RWPE1 (cell line): ENCODE measurements at regions not wholly inside any gene's neighbourhood (a gene's known extent, or its start where the extent isn't known, plus 50 kb on each side); places are given as distances from the start of the nearest gene placed in this dataset.

ENCODE experiments used
- CTCF ChIA-PET: fragments of 350-600 bp; sonication (Branson Sonifier 250); formaldehyde crosslinking; extraction: SDS; loops from one replicate; lab custom pipeline; 2021; lab: Yijun Ruan, JAX
- POLR2A ChIA-PET: fragments of 400-600 bp; formaldehyde crosslinking; extraction: SDS; loops from one replicate; lab custom pipeline; 2020; ENCODE audit warnings: antibody characterized with exemption; ENCODE audit not compliant: low non-redundant PET; lab: Yijun Ruan, JAX
- DNase-seq: peaks from one replicate; pipeline ENCODE4 v3.0.0; 2012; ENCODE audit warnings: low spot score
- H3K27ac ChIP-seq: fragments of 450-650 bp; 2 replicates; pipeline ENCODE4 v1.5.1; 2017
- TF ChIP-seq, protein P1 (sequence below): fragments of 450-650 bp; conservative IDR thresholded peaks from 2 replicates; pipeline ENCODE4 v1.5.1; 2017; ENCODE audit warnings: low read depth, mild to moderate bottlenecking

DNA sequence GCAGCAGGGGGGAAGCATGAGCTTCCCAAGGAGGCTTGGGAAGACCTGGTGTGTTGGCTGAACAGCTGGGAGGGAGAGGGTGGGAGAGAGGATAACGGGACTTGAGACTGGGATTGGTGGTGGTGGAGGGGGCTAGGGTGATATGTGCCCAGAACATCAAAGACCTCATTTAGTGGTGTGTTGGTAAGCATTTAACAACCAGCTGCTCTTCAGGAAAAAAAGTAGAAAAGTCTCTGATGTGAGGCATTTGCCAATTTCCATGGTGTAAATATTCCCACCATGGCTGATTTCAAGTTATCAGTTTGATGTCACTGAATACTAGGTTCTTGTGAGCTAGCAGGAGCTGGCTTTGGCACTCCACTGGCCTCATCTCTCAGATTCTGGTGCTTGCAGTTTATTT lies 170.8 kb downstream of the MACROH2A1 start:
- TF ChIP-seq, protein P1, sequence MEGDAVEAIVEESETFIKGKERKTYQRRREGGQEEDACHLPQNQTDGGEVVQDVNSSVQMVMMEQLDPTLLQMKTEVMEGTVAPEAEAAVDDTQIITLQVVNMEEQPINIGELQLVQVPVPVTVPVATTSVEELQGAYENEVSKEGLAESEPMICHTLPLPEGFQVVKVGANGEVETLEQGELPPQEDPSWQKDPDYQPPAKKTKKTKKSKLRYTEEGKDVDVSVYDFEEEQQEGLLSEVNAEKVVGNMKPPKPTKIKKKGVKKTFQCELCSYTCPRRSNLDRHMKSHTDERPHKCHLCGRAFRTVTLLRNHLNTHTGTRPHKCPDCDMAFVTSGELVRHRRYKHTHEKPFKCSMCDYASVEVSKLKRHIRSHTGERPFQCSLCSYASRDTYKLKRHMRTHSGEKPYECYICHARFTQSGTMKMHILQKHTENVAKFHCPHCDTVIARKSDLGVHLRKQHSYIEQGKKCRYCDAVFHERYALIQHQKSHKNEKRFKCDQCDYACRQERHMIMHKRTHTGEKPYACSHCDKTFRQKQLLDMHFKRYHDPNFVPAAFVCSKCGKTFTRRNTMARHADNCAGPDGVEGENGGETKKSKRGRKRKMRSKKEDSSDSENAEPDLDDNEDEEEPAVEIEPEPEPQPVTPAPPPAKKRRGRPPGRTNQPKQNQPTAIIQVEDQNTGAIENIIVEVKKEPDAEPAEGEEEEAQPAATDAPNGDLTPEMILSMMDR: no peak
- POLR2A ChIA-PET: interaction anchor here (0.6 kb wide), 1 partner anchor 195 kb away, joined by 3 read pairs; no protein-coding TSS in a partner anchor
- DNase-seq: no peak
- H3K27ac ChIP-seq: no peak overlapping the region
- CTCF ChIA-PET: no interaction called here

DNA sequence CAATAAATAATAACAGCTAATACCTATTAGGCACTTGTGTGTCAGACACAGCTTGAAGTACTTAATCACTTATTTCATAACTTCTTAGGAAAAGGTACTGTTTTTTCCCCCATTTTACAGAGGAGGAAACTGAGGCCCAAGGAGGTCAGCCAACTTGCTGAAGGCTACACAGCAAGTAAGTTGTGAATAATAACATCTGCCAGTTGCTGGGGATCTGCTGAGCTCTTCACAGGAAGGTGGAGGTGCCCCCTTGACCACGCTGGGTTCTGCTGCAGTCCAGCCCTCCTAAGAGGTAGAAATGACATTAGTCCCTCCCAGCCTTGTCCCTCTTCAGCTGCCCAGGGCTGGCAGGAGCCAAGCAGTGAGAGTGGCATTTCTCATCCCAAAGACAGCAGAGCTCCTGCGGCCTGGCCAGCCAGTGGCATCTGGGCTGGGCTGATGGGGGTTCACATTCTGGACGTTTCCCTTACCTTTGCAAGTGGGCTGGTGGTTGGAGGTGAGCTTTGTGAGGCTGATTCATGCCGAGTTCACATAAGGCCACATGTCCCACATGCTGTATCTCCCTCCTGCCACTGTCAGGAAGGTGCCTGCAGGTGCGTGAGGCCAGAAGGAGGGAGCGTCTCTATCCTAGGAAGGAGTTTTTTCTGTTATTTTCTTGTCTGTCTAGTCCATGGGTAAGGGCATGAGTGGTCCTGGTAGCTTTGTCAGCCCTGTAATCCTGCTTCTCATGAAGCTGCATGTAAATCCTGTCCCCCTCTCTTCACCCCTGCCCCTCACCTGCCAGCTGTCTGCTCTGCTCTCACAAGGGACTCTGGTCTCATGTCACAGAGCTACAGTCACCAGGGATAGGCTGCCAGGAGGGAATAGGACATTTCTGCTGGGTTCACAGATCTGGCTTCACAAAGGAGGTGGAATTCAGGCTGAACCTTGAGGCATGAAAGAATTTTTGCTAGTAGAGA lies 171.7 kb downstream of the MACROH2A1 start:
- DNase-seq: no peak
- TF ChIP-seq, protein P1: no peak
- CTCF ChIA-PET: no interaction called here
- no peak overlapping the region for H3K27ac ChIP-seq
- POLR2A ChIA-PET: interaction anchor here (0.6 kb wide), 1 partner anchor 194 kb away, joined by 3 read pairs; no protein-coding TSS in a partner anchor

DNA sequence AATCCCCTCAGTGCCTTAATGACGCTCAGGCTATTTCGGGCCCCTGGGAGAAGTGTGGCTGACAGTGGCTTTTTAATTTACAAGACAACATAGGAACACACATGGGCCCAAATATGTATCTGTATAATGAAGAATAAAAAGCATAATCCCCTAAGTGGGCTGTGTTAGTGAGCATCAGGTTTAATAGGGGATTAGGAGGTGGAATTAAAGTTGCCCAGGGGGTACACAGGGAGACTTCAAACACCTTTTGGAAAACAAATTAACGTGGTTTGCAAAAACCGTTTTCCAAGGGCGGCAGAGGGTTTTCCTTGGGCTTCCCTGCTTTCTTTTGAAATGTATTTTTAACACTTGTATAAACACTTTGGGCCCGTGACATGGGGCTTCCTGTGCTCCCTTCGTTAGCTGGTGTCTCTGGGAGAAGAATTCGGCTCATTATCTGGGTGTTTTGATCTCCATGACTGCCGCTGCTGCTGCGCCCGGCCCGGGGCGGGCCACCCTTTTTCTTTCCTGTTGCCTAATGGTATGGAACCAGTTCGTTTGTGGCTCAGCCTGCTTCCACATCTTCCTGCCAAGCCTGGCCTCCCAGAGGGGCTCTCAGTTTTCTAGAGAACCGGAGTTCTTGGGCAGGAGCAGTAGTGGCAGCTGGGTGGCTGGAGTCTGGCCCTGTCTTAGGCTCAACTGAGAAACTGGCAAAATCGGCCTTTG lies 173.0 kb downstream of the MACROH2A1 start:
- H3K27ac ChIP-seq: no peak overlapping the region
- ChIA-PET POLR2A (no interaction called here), CTCF (no interaction called here)
- no peak for DNase-seq
- TF ChIP-seq, protein P1: no peak

DNA sequence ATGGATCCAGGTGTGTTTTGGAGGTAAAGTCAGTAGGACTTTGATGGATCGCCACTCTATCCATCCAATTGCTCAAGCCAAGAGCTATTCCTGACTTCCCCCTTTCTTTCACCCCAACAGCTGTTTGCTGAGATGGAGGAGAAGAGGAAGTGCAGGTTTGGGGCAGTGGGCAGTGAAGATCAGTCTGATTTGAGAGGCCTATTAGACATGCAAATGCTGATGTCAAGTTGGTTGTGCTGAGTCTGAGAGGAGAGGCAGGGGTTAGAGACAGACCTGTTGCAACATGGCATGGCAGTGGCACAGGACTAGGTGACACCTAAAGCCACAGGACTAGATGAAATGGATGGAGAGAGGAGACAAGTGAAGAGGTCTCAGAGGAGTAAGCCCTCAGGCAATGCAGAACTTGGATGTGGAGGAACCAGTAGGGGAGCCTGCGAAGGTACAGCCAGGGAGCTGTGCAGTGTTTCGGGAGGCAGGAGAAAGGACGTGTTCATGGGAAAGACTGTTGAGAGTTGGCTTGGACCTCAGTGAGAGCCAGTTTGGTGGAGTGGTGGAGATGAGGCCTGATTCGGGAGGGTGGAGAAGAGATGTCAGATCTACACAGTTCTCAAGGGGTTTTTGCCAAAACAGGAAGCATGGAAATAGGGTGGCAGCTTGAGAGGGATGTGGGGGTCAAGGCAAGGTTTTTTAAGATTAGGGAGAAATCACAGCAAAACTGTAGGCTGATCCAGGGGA lies 175.0 kb downstream of the MACROH2A1 start:
- POLR2A ChIA-PET: no interaction called here
- TF ChIP-seq, protein P1: no peak
- CTCF ChIA-PET: no interaction called here
- DNase-seq: no peak
- H3K27ac ChIP-seq: no peak overlapping the region

DNA sequence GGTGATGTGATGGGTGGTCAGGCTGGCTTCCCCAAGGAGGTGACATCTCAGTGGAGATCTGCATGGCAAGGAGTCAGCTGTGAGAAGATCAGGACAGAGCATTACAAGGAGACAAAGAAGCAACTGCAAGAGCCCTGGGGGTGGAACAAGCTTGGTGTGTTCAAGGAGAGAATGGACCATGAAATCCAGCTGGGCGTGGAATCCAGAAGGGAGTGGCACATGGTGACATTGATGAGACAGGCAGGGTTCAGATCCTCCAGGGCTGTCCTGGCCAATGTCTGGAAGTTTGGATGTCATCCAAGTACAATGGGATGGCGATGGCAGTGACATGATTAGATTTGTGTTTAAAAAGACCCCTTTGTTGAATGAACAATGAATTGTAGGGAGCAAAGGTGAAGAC lies 175.6 kb downstream of the MACROH2A1 start:
- no peak for DNase-seq
- TF ChIP-seq, protein P1: no peak
- ChIA-PET CTCF (no interaction called here), POLR2A (no interaction called here)
- no peak overlapping the region for H3K27ac ChIP-seq

DNA sequence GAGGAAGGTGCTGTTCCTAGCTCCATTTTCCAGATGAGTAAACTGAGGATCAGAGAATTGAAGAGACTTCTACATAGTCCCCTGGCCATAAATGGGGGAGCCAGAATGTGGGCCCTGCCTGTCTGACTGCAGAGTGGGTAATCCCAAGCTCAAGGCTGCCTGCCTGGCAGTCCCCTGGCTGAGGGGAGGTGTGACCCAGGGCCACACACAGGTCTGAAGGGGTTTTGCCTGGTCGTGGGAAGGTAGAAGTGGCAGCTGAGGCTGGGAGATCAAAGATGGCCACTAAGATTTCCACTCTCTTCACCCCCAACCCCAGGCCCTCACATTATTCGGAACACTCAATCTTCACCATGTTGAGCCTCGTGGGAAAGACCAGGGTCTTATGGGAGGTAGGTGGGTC lies 176.3 kb downstream of the MACROH2A1 start:
- ChIA-PET CTCF (interaction anchor here (1.0 kb wide), 1 partner anchor 10 kb away, joined by 3 read pairs; no protein-coding TSS in a partner anchor), POLR2A (no interaction called here)
- H3K27ac ChIP-seq: no peak overlapping the region
- DNase-seq: no peak
- TF ChIP-seq, protein P1: no peak
